C4-2B (cell line): ENCODE measurements at regions not wholly inside any gene's neighbourhood (a gene's known extent, or its start where the extent isn't known, plus 50 kb on each side); places are given as distances from the start of the nearest gene placed in this dataset.

ENCODE experiments used
- CTCF ChIP-seq: fragments of 450-650 bp; conservative IDR thresholded peaks from 2 replicates; pipeline ENCODE4 v1.5.1; 2017; ENCODE audit warnings: mild to moderate bottlenecking
- ZFX ChIP-seq: fragments of 450-650 bp; IDR thresholded peaks from 2 replicates; pipeline ENCODE4 v1.6.1; 2017

GRCh38 chr2:128591861-128592822 lies 273.5 kb upstream of the HS6ST1 start:
- TF ChIP-seq CTCF = no peak
- no peak for TF ChIP-seq ZFX
